Pons (tissue), 1 donor: ENCODE measurements at regions not wholly inside any gene's neighbourhood (a gene's known extent, or its start where the extent isn't known, plus 50 kb on each side); places are given as distances from the start of the nearest gene placed in this dataset.

ENCODE experiments used
- DNase-seq: peaks from one replicate; pipeline ENCODE4 v3.0.0-alpha.2; 2016; ENCODE audit warnings: low spot score

- DNase-seq = no peak
These were observed 1609.4 kb upstream of the MIR17HG start for GRCh38 chr13:89738072-89738471.

- no peak for DNase-seq
These were observed 1606.3 kb upstream of the MIR17HG start for GRCh38 chr13:89740994-89741685.

- DNase-seq = no peak
These were observed 1600.9 kb upstream of the MIR17HG start for GRCh38 chr13:89746554-89746953.

GRCh38 chr13:89748716-89749115, 1598.8 kb upstream of the MIR17HG start:
- no peak for DNase-seq

GRCh38 chr13:89749888-89750287, 1597.6 kb upstream of the MIR17HG start:
- DNase-seq = no peak

GRCh38 chr13:89750371-89750770, 1597.1 kb upstream of the MIR17HG start:
- no peak for DNase-seq

- DNase-seq = no peak
These were observed 1596.0 kb upstream of the MIR17HG start for GRCh38 chr13:89751432-89751930.

- no peak for DNase-seq
These were observed 1595.1 kb upstream of the MIR17HG start for GRCh38 chr13:89752394-89752793.

GRCh38 chr13:89755729-89756492, 1591.6 kb upstream of the MIR17HG start:
- DNase-seq = no peak

- DNase-seq = no peak
These were observed 1584.5 kb upstream of the MIR17HG start for GRCh38 chr13:89763005-89763404.

GRCh38 chr13:89783221-89783755, 1564.2 kb upstream of the MIR17HG start:
- DNase-seq = no peak

- DNase-seq = no peak
These were observed 1563.2 kb upstream of the MIR17HG start for GRCh38 chr13:89784161-89784809.

GRCh38 chr13:89786531-89786930, 1561.0 kb upstream of the MIR17HG start:
- no peak for DNase-seq

GRCh38 chr13:89790696-89791095, 1556.8 kb upstream of the MIR17HG start:
- DNase-seq = no peak

- DNase-seq = no peak
These were observed 1555.4 kb upstream of the MIR17HG start for GRCh38 chr13:89791971-89792630.

- no peak for DNase-seq
These were observed 1551.3 kb upstream of the MIR17HG start for GRCh38 chr13:89796196-89796595.

- DNase-seq = no peak
These were observed 1543.6 kb upstream of the MIR17HG start for GRCh38 chr13:89803839-89804238.

GRCh38 chr13:89806594-89806993, 1540.9 kb upstream of the MIR17HG start:
- no peak for DNase-seq

GRCh38 chr13:89812856-89813255, 1534.6 kb upstream of the MIR17HG start:
- no peak for DNase-seq

GRCh38 chr13:89816404-89816803, 1531.1 kb upstream of the MIR17HG start:
- no peak for DNase-seq

- DNase-seq = no peak
These were observed 1525.0 kb upstream of the MIR17HG start for GRCh38 chr13:89822467-89822866.

- DNase-seq = peak; percentile 64
These were observed 1519.9 kb upstream of the MIR17HG start for GRCh38 chr13:89827552-89827951.
